Prostate gland (tissue), 2 donors: ENCODE measurements at regions not wholly inside any gene's neighbourhood (a gene's known extent, or its start where the extent isn't known, plus 50 kb on each side); places are given as distances from the start of the nearest gene placed in this dataset.

Source experiments
- POLR2A ChIP-seq: fragments of 450-650 bp; IDR thresholded peaks from one replicate; pipeline ENCODE4 v1.6.1; 2016; ENCODE audit warnings: antibody characterized with exemption, mild to moderate bottlenecking
- POLR2AphosphoS5 ChIP-seq: sonication (generic); formaldehyde crosslinking; IDR thresholded peaks from one replicate; pipeline ENCODE4 v1.6.1; 2017; ENCODE audit warnings: antibody characterized with exemption
- TF ChIP-seq, protein P1 (sequence below), 4 experiments: fragments of 200-600 bp in 2 of 4; fragments of 450-650 bp in 2 of 4; sonication (generic) in 2 of 4; IDR thresholded peaks; 1 replicate in 3 of 4; 2 replicates in 1 of 4; pipeline ENCODE4 v1.5.1; 2016 to 2019; ENCODE audit warnings: antibody characterized with exemption in 4 of 4, mild to moderate bottlenecking in 2 of 4, moderate library complexity in 2 of 4

DNA sequence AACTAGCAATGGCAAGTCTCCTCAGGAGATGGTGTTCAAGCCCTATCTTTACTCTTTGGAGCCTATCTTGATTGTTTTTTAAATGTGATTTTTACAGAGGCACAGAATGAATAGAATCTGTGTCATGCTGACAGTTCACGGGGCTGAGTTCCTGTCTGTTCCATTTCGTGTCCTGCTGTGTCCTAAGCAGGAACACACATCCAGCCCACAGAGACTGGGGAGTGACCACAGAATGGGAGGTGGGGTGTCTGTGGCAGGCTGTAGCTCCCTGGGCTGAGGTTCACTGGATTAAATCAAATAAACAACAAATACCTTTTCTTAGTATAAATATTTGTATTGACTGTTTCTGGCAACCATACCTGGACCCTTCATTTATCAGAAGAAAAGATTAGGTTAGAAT is 73.4 kb upstream of the CARD11 start:
- TF ChIP-seq POLR2AphosphoS5: no peak
- no peak for TF ChIP-seq POLR2A
- TF ChIP-seq, protein P1, sequence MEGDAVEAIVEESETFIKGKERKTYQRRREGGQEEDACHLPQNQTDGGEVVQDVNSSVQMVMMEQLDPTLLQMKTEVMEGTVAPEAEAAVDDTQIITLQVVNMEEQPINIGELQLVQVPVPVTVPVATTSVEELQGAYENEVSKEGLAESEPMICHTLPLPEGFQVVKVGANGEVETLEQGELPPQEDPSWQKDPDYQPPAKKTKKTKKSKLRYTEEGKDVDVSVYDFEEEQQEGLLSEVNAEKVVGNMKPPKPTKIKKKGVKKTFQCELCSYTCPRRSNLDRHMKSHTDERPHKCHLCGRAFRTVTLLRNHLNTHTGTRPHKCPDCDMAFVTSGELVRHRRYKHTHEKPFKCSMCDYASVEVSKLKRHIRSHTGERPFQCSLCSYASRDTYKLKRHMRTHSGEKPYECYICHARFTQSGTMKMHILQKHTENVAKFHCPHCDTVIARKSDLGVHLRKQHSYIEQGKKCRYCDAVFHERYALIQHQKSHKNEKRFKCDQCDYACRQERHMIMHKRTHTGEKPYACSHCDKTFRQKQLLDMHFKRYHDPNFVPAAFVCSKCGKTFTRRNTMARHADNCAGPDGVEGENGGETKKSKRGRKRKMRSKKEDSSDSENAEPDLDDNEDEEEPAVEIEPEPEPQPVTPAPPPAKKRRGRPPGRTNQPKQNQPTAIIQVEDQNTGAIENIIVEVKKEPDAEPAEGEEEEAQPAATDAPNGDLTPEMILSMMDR (IDR thresholded peaks at IDR 0.05): no peak
